HEK293 (cell line): ENCODE measurements at regions not wholly inside any gene's neighbourhood (a gene's known extent, or its start where the extent isn't known, plus 50 kb on each side); places are given as distances from the start of the nearest gene placed in this dataset.

ENCODE experiments used
- AEBP2 ChIP-seq: fragments of 450-650 bp; formaldehyde crosslinking; IDR thresholded peaks from 2 replicates; pipeline ENCODE4 v1.5.1; 2016; ENCODE audit warnings: missing biosample characterization, missing genetic modification characterization, borderline replicate concordance
- ATF2 ChIP-seq: fragments of 450-650 bp; formaldehyde crosslinking; IDR thresholded peaks from 2 replicates; pipeline ENCODE4 v1.5.1; 2016; ENCODE audit warnings: missing biosample characterization, missing genetic modification characterization, low read depth
- CTCF ChIP-seq: fragments of 450-650 bp; formaldehyde crosslinking; IDR thresholded peaks from 2 replicates; pipeline ENCODE4 v1.5.1; 2016; ENCODE audit warnings: missing biosample characterization, missing genetic modification characterization
- HOXA7 ChIP-seq: sonication (generic); formaldehyde crosslinking; IDR thresholded peaks from 2 replicates; pipeline ENCODE4 v1.8.1; 2022; ENCODE audit warnings: missing genetic modification reagents, borderline replicate concordance
- ZBTB20 ChIP-seq: fragments of 450-650 bp; formaldehyde crosslinking; IDR thresholded peaks from 2 replicates; pipeline ENCODE4 v1.5.1; 2016; ENCODE audit warnings: missing biosample characterization, missing genetic modification characterization
- ZFP3 ChIP-seq: fragments of 450-650 bp; formaldehyde crosslinking; IDR thresholded peaks from 2 replicates; pipeline ENCODE4 v1.5.1; 2016; ENCODE audit warnings: low read depth, missing biosample characterization, missing genetic modification characterization
- ZNF335 ChIP-seq: fragments of 450-650 bp; formaldehyde crosslinking; conservative IDR thresholded peaks from 2 replicates; pipeline ENCODE4 v1.5.1; 2016; ENCODE audit warnings: missing biosample characterization, missing genetic modification characterization
- ZNF394 ChIP-seq: fragments of 450-650 bp; formaldehyde crosslinking; IDR thresholded peaks from 2 replicates; pipeline ENCODE4 v1.5.1; 2016; ENCODE audit warnings: missing biosample characterization, missing genetic modification characterization, mild to moderate bottlenecking, moderate library complexity, borderline replicate concordance
- ZNF416 ChIP-seq: fragments of 450-650 bp; formaldehyde crosslinking; IDR thresholded peaks from 2 replicates; pipeline ENCODE4 v1.5.1; 2016; ENCODE audit warnings: missing biosample characterization, missing genetic modification characterization
- ZNF449 ChIP-seq: fragments of 450-650 bp; formaldehyde crosslinking; IDR thresholded peaks from 2 replicates; pipeline ENCODE4 v1.5.1; 2017; ENCODE audit warnings: missing biosample characterization, mild to moderate bottlenecking, missing genetic modification characterization, moderate library complexity
- ZNF473 ChIP-seq: fragments of 450-650 bp; formaldehyde crosslinking; IDR thresholded peaks from 2 replicates; pipeline ENCODE4 v1.5.1; 2017; ENCODE audit warnings: missing biosample characterization, missing genetic modification characterization
- ZNF707 ChIP-seq: fragments of 450-650 bp; formaldehyde crosslinking; IDR thresholded peaks from 2 replicates; pipeline ENCODE4 v1.5.1; 2016; ENCODE audit warnings: missing biosample characterization, missing genetic modification characterization
- ZSCAN5A ChIP-seq: fragments of 450-650 bp; formaldehyde crosslinking; IDR thresholded peaks from 2 replicates; pipeline ENCODE4 v1.5.1; 2016; ENCODE audit warnings: missing biosample characterization, missing genetic modification characterization

- TF ChIP-seq ZNF449 (tag by site-specific recombination) (no peak), ZFP3 (no peak), ZNF335 (tag by site-specific recombination) (no peak), ZSCAN5A (tag by site-specific recombination) (no peak), CTCF (no peak), HOXA7 (CRISPR knock-in tag) (no peak), ZBTB20 (tag by site-specific recombination) (no peak), AEBP2 (tag by site-specific recombination) (no peak), ZNF416 (tag by site-specific recombination) (no peak), ZNF707 (no peak), ZNF473 (tag by site-specific recombination) (no peak), ZNF394 (tag by site-specific recombination) (no peak), ATF2 (tag by site-specific recombination) (no peak)
These were observed 732.6 kb downstream of the MCTP2 start for GRCh38 chr15:94963953-94964352.
